HCT116 (cell line): ENCODE measurements at regions not wholly inside any gene's neighbourhood (a gene's known extent, or its start where the extent isn't known, plus 50 kb on each side); places are given as distances from the start of the nearest gene placed in this dataset.

Experiments
- ATAC-seq: fragments of 200-7000 bp; cut with Tn5 transposase; 2 replicates; pipeline ENCODE4 v1.9.1; 2020; ENCODE audit warnings: mild to moderate bottlenecking, moderate library complexity
- BruUV-seq: library from RNA; stranded (reverse); fragments of 400-500 nt; replicated peaks from 2 replicates; lab custom pipeline; 2021; lab: Mats Ljungman, UMichigan
- CTCF ChIA-PET: fragments of 300-600 bp; sonication (Branson Sonifier 250); formaldehyde crosslinking; loops from one replicate; lab custom pipeline; 2021; ENCODE audit warnings: antibody characterized with exemption; lab: Charles Lee
- POLR2A ChIA-PET: fragments of 300-600, 350-600 bp; sonication (Branson Sonifier 250); formaldehyde crosslinking; loops from one replicate; lab custom pipeline; 2021; ENCODE audit warnings: antibody characterized with exemption; lab: Charles Lee
- RAD21 ChIA-PET, 2 experiments: fragments of 300-600 bp; sonication (Branson Sonifier 250); formaldehyde crosslinking; loops; one replicate each; lab custom pipeline; 2023; ENCODE audit warnings: low total read pairs in 2 of 2; ENCODE audit not compliant: uncharacterized antibody in 2 of 2, unreplicated experiment in 2 of 2, low non-redundant PET in 1 of 2; lab: Charles Lee
- DNase-seq: peaks from one replicate; pipeline ENCODE4 v3.0.0-alpha.2; 2010; ENCODE audit warnings: low read depth, low spot score
- H2AFZ ChIP-seq: fragments of 200-600 bp; shearing (Covaris generic), sonication (generic); 2 replicates; pipeline ENCODE4 v1.6.1; 2017; ENCODE audit warnings: low read depth, mixed run types, mixed read lengths, antibody characterized with exemption, low read length; ENCODE audit not compliant: poor library complexity, severe bottlenecking
- H3K27ac ChIP-seq: 2 replicates; pipeline ENCODE4 v1.5.1; 2012; ENCODE audit warnings: low read depth, low read length
- H3K27me3 ChIP-seq: fragments of 200-600 bp; sonication (generic); 2 replicates; pipeline ENCODE4 v1.6.1; 2016; ENCODE audit warnings: mixed run types, low read length, mixed read lengths; ENCODE audit not compliant: insufficient read depth
- H3K36me3 ChIP-seq, 2 experiments: fragments of 200-500 bp in 1 of 2; fragments of 200-600 bp in 1 of 2; sonication (Bioruptor generic) in 1 of 2; sonication (generic) in 1 of 2; 2 replicates each; pipeline versions ENCODE4 v1.5.1 to v1.6.1; 2014 to 2016; ENCODE audit warnings: low read length in 2 of 2, inconsistent platforms in 1 of 2, mixed read lengths in 1 of 2, mixed run types in 1 of 2; ENCODE audit not compliant: insufficient read depth in 2 of 2, control insufficient read depth in 1 of 2
- H3K4me1 ChIP-seq, 2 experiments: fragments of 200-600 bp in 1 of 2; sonication (generic) in 1 of 2; 2 replicates each; pipeline versions ENCODE4 v1.5.1 to v1.6.1; 2012 to 2017; ENCODE audit warnings: low read length in 2 of 2, inconsistent platforms in 1 of 2, mild to moderate bottlenecking in 1 of 2, mixed read lengths in 1 of 2, mixed run types in 1 of 2, moderate library complexity in 1 of 2; ENCODE audit not compliant: insufficient read depth in 2 of 2, control insufficient read depth in 1 of 2
- H3K4me2 ChIP-seq: fragments of 200-600 bp; sonication (generic); 2 replicates; pipeline ENCODE4 v1.6.1; 2017; ENCODE audit warnings: mixed run types, low read length, mixed read lengths
- H3K4me3 ChIP-seq, 2 experiments: fragments of 200-600 bp in 1 of 2; sonication (generic) in 1 of 2; replicated peaks in 1 of 2; 2 replicates each; pipeline ENCODE4 v1.5.1; 2011 to 2016; ENCODE audit warnings: low read length in 2 of 2, control low read depth in 1 of 2, low read depth in 1 of 2, mild to moderate bottlenecking in 1 of 2, mixed read lengths in 1 of 2, mixed run types in 1 of 2
- H3K79me2 ChIP-seq: fragments of 200-600 bp; sonication (generic); 2 replicates; pipeline ENCODE4 v1.6.1; 2017; ENCODE audit warnings: mild to moderate bottlenecking, mixed run types, low read length, moderate library complexity, mixed read lengths; ENCODE audit not compliant: insufficient read depth
- H3K9ac ChIP-seq: fragments of 200-600 bp; sonication (generic); 2 replicates; pipeline ENCODE4 v1.6.1; 2016; ENCODE audit warnings: low read length, mixed read lengths
- H3K9me2 ChIP-seq: fragments of 200-600 bp; sonication (generic), shearing (Covaris generic); 2 replicates; pipeline ENCODE4 v1.6.1; 2017; ENCODE audit warnings: mixed run types, mild to moderate bottlenecking, moderate library complexity; ENCODE audit not compliant: insufficient read depth
- H3K9me3 ChIP-seq, 2 experiments: fragments of 200-500 bp in 1 of 2; fragments of 200-600 bp in 1 of 2; sonication (Bioruptor generic) in 1 of 2; sonication (generic) in 1 of 2; 2 replicates each; pipeline ENCODE4 v1.6.1; 2014 to 2017; ENCODE audit warnings: low read length in 2 of 2, mixed read lengths in 2 of 2, inconsistent platforms in 1 of 2, low read depth in 1 of 2, mild to moderate bottlenecking in 1 of 2, mixed run types in 1 of 2, moderate library complexity in 1 of 2; ENCODE audit not compliant: control insufficient read depth in 1 of 2, insufficient read depth in 1 of 2
- H4K20me1 ChIP-seq: fragments of 200-600 bp; sonication (generic), shearing (Covaris generic); 2 replicates; pipeline ENCODE4 v1.6.1; 2017; ENCODE audit warnings: mixed run types, mild to moderate bottlenecking, moderate library complexity; ENCODE audit not compliant: insufficient read depth
- ATF3 ChIP-seq: IDR thresholded peaks from 2 replicates; pipeline ENCODE4 v1.6.1; 2012
- CBX3 ChIP-seq: IDR thresholded peaks from 2 replicates; pipeline ENCODE4 v1.6.1; 2012; ENCODE audit warnings: low read depth
- CEBPB ChIP-seq: IDR thresholded peaks from 2 replicates; pipeline ENCODE4 v1.6.1; 2012; ENCODE audit warnings: low read depth
- CTCF ChIP-seq, 3 experiments: fragments of 200-600 bp in 1 of 3; sonication (generic) in 1 of 3; IDR thresholded peaks in 2 of 3; conservative IDR thresholded peaks in 1 of 3; 2 replicates each; pipeline ENCODE4 v1.5.1; 2012 to 2017; ENCODE audit warnings: low read depth in 2 of 3, low read length in 2 of 3, antibody characterized with exemption in 1 of 3, borderline replicate concordance in 1 of 3, control low read depth in 1 of 3, mild to moderate bottlenecking in 1 of 3, mixed read lengths in 1 of 3, mixed run types in 1 of 3, moderate library complexity in 1 of 3; ENCODE audit not compliant: insufficient read depth in 1 of 3
- EGR1 ChIP-seq: IDR thresholded peaks from 2 replicates; pipeline ENCODE4 v1.6.1; 2012; ENCODE audit warnings: low read depth
- ELF1 ChIP-seq: IDR thresholded peaks from 2 replicates; pipeline ENCODE4 v1.6.1; 2012; ENCODE audit warnings: low read depth, borderline replicate concordance
- EZH2 ChIP-seq: fragments of 200-600 bp; sonication (generic); IDR thresholded peaks from 2 replicates; pipeline ENCODE4 v1.6.1; 2017; ENCODE audit warnings: antibody characterized with exemption, mixed run types
- EZH2phosphoT487 ChIP-seq: fragments of 200-600 bp; IDR thresholded peaks from 2 replicates; pipeline ENCODE4 v1.6.1; 2018; ENCODE audit warnings: antibody characterized with exemption, borderline replicate concordance
- FOSL1 ChIP-seq: IDR thresholded peaks from 2 replicates; pipeline ENCODE4 v1.6.1; 2012; ENCODE audit warnings: low read depth
- JUND ChIP-seq: IDR thresholded peaks from 2 replicates; pipeline ENCODE4 v1.6.1; 2012
- POLR2A ChIP-seq: IDR thresholded peaks from 2 replicates; pipeline ENCODE4 v1.7.0; 2011; ENCODE audit warnings: borderline replicate concordance; ENCODE audit not compliant: insufficient read depth, insufficient read length; ENCODE audit errors: extremely low read depth
- RAD21 ChIP-seq: IDR thresholded peaks from 2 replicates; pipeline ENCODE4 v1.6.1; 2012; ENCODE audit warnings: low read depth, mild to moderate bottlenecking
- SP1 ChIP-seq: IDR thresholded peaks from 2 replicates; pipeline ENCODE4 v1.6.1; 2012; ENCODE audit warnings: low read depth
- SRF ChIP-seq: IDR thresholded peaks from 2 replicates; pipeline ENCODE4 v1.6.1; 2012; ENCODE audit warnings: low read depth
- YY1 ChIP-seq: IDR thresholded peaks from 2 replicates; pipeline ENCODE4 v1.6.1; 2011; ENCODE audit warnings: low read length, low read depth, moderate library complexity, mild to moderate bottlenecking; ENCODE audit not compliant: insufficient replicate concordance; ENCODE audit errors: extremely low read depth
- ZNF274 ChIP-seq: fragments of 200-500 bp; sonication (Bioruptor generic); IDR thresholded peaks from 2 replicates; pipeline ENCODE4 v1.6.1; 2014; ENCODE audit warnings: mild to moderate bottlenecking, low read depth, low read length, inconsistent platforms
- intact Hi-C: fragments of 100-400 bp; cut with micrococcal nuclease; formaldehyde crosslinking; loops from 2 replicates; pipeline ENCODE4 v1.10.0; 2022
- TF ChIP-seq, protein P1 (sequence below): IDR thresholded peaks from 2 replicates; pipeline ENCODE4 v1.6.1; 2011; ENCODE audit warnings: mild to moderate bottlenecking, low read length, moderate library complexity; ENCODE audit not compliant: insufficient replicate concordance; ENCODE audit errors: extremely low read depth

DNA sequence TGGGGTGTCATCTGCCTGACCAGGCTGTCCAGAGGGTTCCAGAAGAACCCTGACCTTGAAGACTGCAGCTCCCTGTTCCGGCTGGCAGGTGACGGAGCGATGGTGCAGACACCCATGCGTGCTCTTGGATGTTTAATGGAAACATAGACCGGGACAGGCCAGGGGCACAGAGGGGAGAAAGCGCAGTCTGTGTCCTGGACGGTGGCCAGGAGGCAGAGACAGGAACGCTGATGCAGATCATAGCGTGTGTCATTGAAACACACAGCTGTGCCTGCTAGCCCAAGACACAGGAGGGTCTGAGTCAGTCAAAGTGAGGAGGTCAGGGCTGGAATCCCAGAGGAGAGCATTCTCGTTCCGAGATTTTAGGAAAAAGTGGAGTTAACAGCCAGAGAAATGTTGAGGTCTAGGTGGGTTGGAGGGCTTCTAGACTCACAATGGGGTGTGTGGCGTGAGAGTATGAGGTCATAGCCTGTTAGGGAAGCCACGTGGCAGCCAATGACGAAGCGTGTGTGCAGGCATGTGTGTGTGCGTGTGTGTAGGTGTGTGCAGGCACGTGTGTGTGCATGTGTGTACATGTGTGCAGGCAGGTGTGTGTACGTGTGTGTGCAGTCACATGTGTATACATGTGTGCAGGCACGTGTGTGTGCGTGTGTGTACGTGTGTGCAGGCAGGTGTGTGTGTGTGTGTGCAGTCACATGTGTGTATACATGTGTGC is 167.0 kb downstream of the ERMARD start:
- no peaks in the 10 kb centered on the region for H3K9me2 ChIP-seq

More for the DNA sequence above, 167.0 kb downstream of the ERMARD start:
- POLR2A ChIA-PET, result no interaction called here
- TF ChIP-seq EZH2 (no peak), ATF3 (no peak), CBX3 (no peak), RAD21 (no peak), YY1 (no peak), ZNF274 (no peak), POLR2A (no peak), ELF1 (no peak), FOSL1 (no peak), CTCF (IDR thresholded peaks at IDR 0.05 in 2 of 3, conservative IDR thresholded peaks at IDR 0.05 in 1 of 3; ENCODE audit: borderline replicate concordance in 1 of 3, insufficient read depth in 1 of 3, low read depth in 2 of 3, low read length in 2 of 3) (no peak), CEBPB (no peak), SP1 (no peak), SRF (no peak), EGR1 (no peak), EZH2phosphoT487 (no peak), JUND (no peak)
- TF ChIP-seq, protein P1, sequence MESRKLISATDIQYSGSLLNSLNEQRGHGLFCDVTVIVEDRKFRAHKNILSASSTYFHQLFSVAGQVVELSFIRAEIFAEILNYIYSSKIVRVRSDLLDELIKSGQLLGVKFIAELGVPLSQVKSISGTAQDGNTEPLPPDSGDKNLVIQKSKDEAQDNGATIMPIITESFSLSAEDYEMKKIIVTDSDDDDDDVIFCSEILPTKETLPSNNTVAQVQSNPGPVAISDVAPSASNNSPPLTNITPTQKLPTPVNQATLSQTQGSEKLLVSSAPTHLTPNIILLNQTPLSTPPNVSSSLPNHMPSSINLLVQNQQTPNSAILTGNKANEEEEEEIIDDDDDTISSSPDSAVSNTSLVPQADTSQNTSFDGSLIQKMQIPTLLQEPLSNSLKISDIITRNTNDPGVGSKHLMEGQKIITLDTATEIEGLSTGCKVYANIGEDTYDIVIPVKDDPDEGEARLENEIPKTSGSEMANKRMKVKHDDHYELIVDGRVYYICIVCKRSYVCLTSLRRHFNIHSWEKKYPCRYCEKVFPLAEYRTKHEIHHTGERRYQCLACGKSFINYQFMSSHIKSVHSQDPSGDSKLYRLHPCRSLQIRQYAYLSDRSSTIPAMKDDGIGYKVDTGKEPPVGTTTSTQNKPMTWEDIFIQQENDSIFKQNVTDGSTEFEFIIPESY, result no peak
- TF ChIP-seq, all 23 proteins: peak for 0
- Histone ChIP-seq H3K9me3 (peaks cover 0 to 4% of the 10 kb centered on the region in 2 experiments; a peak in 1 of 4 replicates), H3K4me3 (no peak overlapping the region), H3K4me1 (no peaks in the 10 kb centered on the region), H3K79me2 (no peaks in the 10 kb centered on the region), H3K9ac (no peak overlapping the region), H3K4me2 (no peak overlapping the region), H3K27me3 (no peaks in the 10 kb centered on the region), H3K27ac (no peak overlapping the region), H3K36me3 (no peaks in the 10 kb centered on the region), H4K20me1 (no peaks in the 10 kb centered on the region), H2AFZ (no peak overlapping the region)
- DNase-seq (no peak), ATAC-seq (no peak)
- ChIA-PET CTCF (no interaction called here), RAD21 (no interaction called here)
- no TSS peak for BruUV-seq
- intact Hi-C loops, result no loop called here
